ENCODE measurements at regions not wholly inside any gene's neighbourhood (a gene's known extent, or its start where the extent isn't known, plus 50 kb on each side); places are given as distances from the start of the nearest gene placed in this dataset.

- TF ChIP-seq CTCF (conservative IDR thresholded peaks at IDR 0.05; ENCODE audit: low read depth, low read length) (no peak), EZH2phosphoT487 (IDR thresholded peaks at IDR 0.05; ENCODE audit: borderline replicate concordance, low read length) (no peak), EZH2 (IDR thresholded peaks at IDR 0.05; ENCODE audit: low read length, unreplicated experiment) (no peak)
Measured at GRCh38 chr3:128555098-128555825, 62.3 kb upstream of the GATA2 start.
